DND-41 (cell line): ENCODE measurements at regions not wholly inside any gene's neighbourhood (a gene's known extent, or its start where the extent isn't known, plus 50 kb on each side); places are given as distances from the start of the nearest gene placed in this dataset.

Experiments
- ATAC-seq: fragments of 200-7000 bp; cut with Tn5 transposase; 3 replicates; pipeline ENCODE4 v1.9.1; 2021; ENCODE audit warnings: low read depth; ENCODE audit not compliant: insufficient read depth
- DNase-seq: peaks from one replicate; pipeline ENCODE4 v3.0.0-alpha.2; 2020
- H2AFZ ChIP-seq: 2 replicates; pipeline ENCODE4 v1.6.0; 2012; ENCODE audit warnings: low read depth, low read length
- H3K27ac ChIP-seq: 2 replicates; pipeline ENCODE4 v1.5.1; 2012; ENCODE audit warnings: low read length, inconsistent platforms
- H3K27me3 ChIP-seq: fragments of 200-600 bp; sonication (generic); 2 replicates; pipeline ENCODE4 v1.6.0; 2012; ENCODE audit warnings: low read length, mild to moderate bottlenecking, inconsistent platforms; ENCODE audit not compliant: insufficient read depth, poor library complexity
- H3K36me3 ChIP-seq: 2 replicates; pipeline ENCODE4 v1.5.1; 2012; ENCODE audit warnings: low read length, inconsistent platforms; ENCODE audit not compliant: insufficient read depth
- H3K4me1 ChIP-seq: 2 replicates; pipeline ENCODE4 v1.5.1; 2012; ENCODE audit warnings: mild to moderate bottlenecking, low read length; ENCODE audit not compliant: insufficient read depth
- H3K4me2 ChIP-seq: 2 replicates; pipeline ENCODE4 v1.6.0; 2012; ENCODE audit warnings: mild to moderate bottlenecking, moderate library complexity, low read length, inconsistent platforms; ENCODE audit not compliant: insufficient read depth
- H3K4me3 ChIP-seq, 2 experiments: fragments of 200-600 bp in 1 of 2; shearing (Covaris generic) in 1 of 2; 2 replicates each; pipeline ENCODE4 v1.5.1; 2012 to 2016; ENCODE audit warnings: inconsistent platforms in 2 of 2, low read length in 2 of 2, mild to moderate bottlenecking in 2 of 2, low read depth in 1 of 2, moderate library complexity in 1 of 2
- H3K79me2 ChIP-seq: 2 replicates; pipeline ENCODE4 v1.6.0; 2012; ENCODE audit warnings: low read length, inconsistent platforms; ENCODE audit not compliant: insufficient read depth
- H3K9ac ChIP-seq: 2 replicates; pipeline ENCODE4 v1.6.0; 2012; ENCODE audit warnings: low read depth, mild to moderate bottlenecking, inconsistent platforms, low read length, moderate library complexity
- H3K9me3 ChIP-seq: 2 replicates; pipeline ENCODE4 v1.5.1; 2012; ENCODE audit warnings: low read length, moderate library complexity, mild to moderate bottlenecking, inconsistent platforms; ENCODE audit not compliant: insufficient read depth, severe bottlenecking
- H4K20me1 ChIP-seq: 2 replicates; pipeline ENCODE4 v1.6.0; 2012; ENCODE audit warnings: low read length; ENCODE audit not compliant: insufficient read depth
- EZH2 ChIP-seq: IDR thresholded peaks from 3 replicates; pipeline ENCODE4 v1.6.1; 2012; ENCODE audit warnings: borderline replicate concordance, low read depth, mild to moderate bottlenecking, moderate library complexity, low read length, inconsistent platforms; ENCODE audit not compliant: severe bottlenecking
- TF ChIP-seq, protein P1 (sequence below): IDR thresholded peaks from 2 replicates; pipeline ENCODE4 v1.5.1; 2012; ENCODE audit warnings: borderline replicate concordance, low read length, moderate library complexity, mild to moderate bottlenecking; ENCODE audit not compliant: poor library complexity, severe bottlenecking; ENCODE audit errors: extremely low read depth

DNA sequence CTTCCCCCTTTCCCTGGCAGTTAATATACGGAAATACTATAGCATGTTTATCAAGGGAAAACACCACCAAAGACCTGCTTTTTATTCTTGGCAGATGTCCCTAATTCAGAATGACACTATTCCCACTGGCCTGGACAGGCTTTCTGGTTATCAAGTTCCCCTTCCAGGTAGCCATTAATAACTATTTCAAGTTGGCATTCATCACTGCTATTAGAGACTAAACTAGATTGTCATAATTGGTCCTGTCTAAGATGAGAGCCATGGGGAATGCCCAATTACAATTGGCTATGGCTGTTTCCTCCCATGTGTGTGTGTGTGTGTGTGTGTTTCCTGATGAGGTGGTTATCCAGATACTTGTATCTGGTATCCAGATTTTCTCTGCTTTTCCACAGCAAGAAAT is 608.1 kb downstream of the SQOR start:
- Histone ChIP-seq H4K20me1 (no peaks in the 10 kb centered on the region), H3K79me2 (no peaks in the 10 kb centered on the region), H3K4me1 (no peaks in the 10 kb centered on the region), H3K27ac (no peak overlapping the region), H3K9me3 (no peaks in the 10 kb centered on the region), H3K4me2 (no peak overlapping the region), H2AFZ (no peak overlapping the region), H3K36me3 (no peaks in the 10 kb centered on the region), H3K27me3 (no peaks in the 10 kb centered on the region), H3K4me3 (no peak overlapping the region), H3K9ac (no peak overlapping the region)
- DNase-seq (no peak), ATAC-seq (no peak)
- TF ChIP-seq, protein P1, sequence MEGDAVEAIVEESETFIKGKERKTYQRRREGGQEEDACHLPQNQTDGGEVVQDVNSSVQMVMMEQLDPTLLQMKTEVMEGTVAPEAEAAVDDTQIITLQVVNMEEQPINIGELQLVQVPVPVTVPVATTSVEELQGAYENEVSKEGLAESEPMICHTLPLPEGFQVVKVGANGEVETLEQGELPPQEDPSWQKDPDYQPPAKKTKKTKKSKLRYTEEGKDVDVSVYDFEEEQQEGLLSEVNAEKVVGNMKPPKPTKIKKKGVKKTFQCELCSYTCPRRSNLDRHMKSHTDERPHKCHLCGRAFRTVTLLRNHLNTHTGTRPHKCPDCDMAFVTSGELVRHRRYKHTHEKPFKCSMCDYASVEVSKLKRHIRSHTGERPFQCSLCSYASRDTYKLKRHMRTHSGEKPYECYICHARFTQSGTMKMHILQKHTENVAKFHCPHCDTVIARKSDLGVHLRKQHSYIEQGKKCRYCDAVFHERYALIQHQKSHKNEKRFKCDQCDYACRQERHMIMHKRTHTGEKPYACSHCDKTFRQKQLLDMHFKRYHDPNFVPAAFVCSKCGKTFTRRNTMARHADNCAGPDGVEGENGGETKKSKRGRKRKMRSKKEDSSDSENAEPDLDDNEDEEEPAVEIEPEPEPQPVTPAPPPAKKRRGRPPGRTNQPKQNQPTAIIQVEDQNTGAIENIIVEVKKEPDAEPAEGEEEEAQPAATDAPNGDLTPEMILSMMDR = no peak
- TF ChIP-seq EZH2 = no peak

DNA sequence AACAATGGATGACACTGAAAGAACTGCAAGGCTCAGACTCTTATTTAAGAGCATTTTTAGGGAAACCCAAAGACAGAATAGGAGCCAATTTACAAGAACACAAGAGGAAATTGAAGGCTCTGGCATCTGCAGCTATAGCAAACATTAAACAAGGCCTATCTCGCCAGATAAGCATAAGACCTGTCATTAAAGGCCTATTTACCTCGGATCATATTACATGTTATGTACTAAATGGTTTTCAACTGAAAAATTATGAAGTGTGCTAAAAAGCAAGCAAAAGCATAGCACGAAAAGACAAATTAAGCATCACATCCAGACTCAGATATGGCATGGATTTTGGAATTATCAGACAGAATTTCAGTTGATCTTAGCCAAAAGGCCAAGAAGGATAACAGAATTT is 617.1 kb downstream of the SQOR start:
- no peak overlapping the region for H2AFZ ChIP-seq
- DNase-seq = no peak
- H3K27me3 ChIP-seq = no peaks in the 10 kb centered on the region
- no peaks in the 10 kb centered on the region for H3K9me3 ChIP-seq
- ATAC-seq = no peak
- no peak overlapping the region for H3K9ac ChIP-seq
- no peaks in the 10 kb centered on the region for H4K20me1 ChIP-seq
- H3K4me1 ChIP-seq = no peaks in the 10 kb centered on the region
- no peak overlapping the region for H3K4me2 ChIP-seq
- H3K79me2 ChIP-seq = no peaks in the 10 kb centered on the region
- H3K36me3 ChIP-seq = no peaks in the 10 kb centered on the region
- H3K27ac ChIP-seq = no peak overlapping the region
- TF ChIP-seq, protein P1 = no peak
- no peak for TF ChIP-seq EZH2
- no peak overlapping the region for H3K4me3 ChIP-seq

DNA sequence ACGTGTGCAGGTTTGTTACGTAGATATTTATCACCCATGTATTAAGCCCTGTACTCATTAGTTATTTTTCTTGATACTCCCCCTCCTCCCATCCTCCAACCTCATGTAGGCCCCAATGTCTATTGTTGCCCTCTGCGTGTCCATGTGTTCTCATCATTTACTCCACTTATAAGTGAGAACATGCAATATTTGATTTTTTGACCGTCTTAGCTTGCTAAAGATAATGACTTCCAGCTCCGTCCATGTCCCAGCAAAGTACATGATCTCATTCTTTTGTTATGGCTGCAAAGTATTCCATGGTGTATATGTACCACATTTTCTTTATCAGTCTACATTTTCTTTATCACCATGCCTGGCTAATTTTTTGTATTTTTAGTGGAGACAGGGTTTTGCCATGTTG is 623.2 kb downstream of the SQOR start:
- Histone ChIP-seq H3K4me3 (no peak overlapping the region), H3K9me3 (no peaks in the 10 kb centered on the region), H3K27me3 (no peaks in the 10 kb centered on the region), H3K9ac (no peak overlapping the region), H3K27ac (no peak overlapping the region), H4K20me1 (no peaks in the 10 kb centered on the region), H3K79me2 (no peaks in the 10 kb centered on the region), H3K36me3 (no peaks in the 10 kb centered on the region), H3K4me1 (no peaks in the 10 kb centered on the region), H2AFZ (no peak overlapping the region), H3K4me2 (no peak overlapping the region)
- no peak for TF ChIP-seq EZH2
- no peak for DNase-seq
- ATAC-seq = no peak

DNA sequence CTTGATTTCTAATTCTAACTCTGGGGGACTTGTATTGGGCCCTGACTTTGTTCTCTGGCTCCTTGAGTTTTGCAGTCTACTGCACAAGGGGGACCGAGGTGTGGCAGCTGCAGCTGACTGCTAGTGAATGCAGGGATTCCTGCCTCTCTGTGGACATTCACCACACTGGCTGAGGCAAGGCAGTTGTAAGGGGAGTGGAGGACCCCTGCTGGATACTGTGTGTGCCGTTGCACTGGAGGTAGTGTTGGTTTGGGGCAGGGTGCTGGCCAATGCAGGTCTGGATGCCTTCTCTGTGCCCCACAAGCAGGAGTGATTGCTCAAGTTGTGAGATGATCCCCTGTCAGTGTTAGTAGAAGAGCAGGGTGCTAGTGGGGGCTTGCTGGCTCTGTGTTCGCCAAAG is 626.1 kb downstream of the SQOR start:
- Histone ChIP-seq H3K27ac (no peak overlapping the region), H3K79me2 (no peaks in the 10 kb centered on the region), H3K27me3 (no peaks in the 10 kb centered on the region), H3K4me2 (no peak overlapping the region), H3K36me3 (no peaks in the 10 kb centered on the region), H3K9me3 (no peaks in the 10 kb centered on the region), H2AFZ (no peak overlapping the region), H3K9ac (no peak overlapping the region), H3K4me3 (no peak overlapping the region), H4K20me1 (no peaks in the 10 kb centered on the region), H3K4me1 (no peaks in the 10 kb centered on the region)
- no peak for ATAC-seq
- TF ChIP-seq EZH2 = no peak
- TF ChIP-seq, protein P1 = no peak
- no peak for DNase-seq
